ENCODE measurements at regions not wholly inside any gene's neighbourhood (a gene's known extent, or its start where the extent isn't known, plus 50 kb on each side); places are given as distances from the start of the nearest gene placed in this dataset.
"Not testable (repeated sequence)": the region's sequence is repeated elsewhere in the genome, so short reads cannot be mapped to it uniquely, and the experiment has no call there.

DNA sequence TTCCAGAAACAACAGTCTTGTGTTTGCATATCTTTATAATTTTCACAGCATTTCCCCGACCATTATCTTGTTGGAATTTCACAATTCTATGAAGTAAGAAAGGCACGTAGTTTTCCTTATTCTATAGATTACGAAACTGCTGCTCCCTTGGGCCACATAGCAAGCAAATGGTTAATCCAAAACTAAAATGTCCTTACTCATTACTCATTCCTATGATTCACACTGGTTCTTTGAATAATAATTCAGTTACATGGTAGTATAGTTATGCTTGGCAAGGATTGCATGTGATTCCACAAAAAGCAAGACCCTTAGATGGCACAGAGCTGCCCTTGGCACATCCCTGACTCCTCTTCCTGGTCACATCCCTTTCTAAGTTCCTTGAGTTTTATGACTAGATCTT is 51.2 kb downstream of the OR13H1 start:
- no peak for DNase-seq

DNA sequence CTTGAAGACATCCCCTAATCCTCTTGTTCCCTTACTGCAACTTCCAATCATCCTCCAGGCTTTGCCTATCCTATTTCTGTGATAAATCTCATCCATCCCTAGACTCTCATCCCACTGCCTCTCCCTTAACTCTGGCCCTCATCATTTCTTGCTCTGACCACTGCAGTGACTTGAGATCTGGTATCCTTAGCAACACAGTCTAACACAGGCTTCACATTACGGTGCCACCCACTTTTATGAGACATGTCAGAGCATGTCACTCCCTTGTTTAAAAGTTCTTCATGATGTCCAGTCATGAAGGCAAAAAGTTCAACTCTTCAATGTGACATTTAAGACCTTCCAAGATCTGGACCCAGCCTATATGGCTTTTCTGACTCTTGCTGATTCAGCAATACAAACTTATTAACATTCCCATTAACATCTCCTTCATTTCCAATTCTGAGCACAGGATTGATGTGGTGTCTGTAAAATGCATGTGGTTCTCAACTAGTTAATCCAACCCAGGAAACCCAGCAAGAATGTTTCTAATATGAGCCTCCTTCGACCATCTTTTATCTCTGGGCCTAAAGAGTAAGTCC is 64.0 kb downstream of the OR13H1 start:
- DNase-seq, result no peak

GRCh38 chrX:131609480-131609879 is 65.6 kb downstream of the OR13H1 start:
- no peak for DNase-seq

DNA sequence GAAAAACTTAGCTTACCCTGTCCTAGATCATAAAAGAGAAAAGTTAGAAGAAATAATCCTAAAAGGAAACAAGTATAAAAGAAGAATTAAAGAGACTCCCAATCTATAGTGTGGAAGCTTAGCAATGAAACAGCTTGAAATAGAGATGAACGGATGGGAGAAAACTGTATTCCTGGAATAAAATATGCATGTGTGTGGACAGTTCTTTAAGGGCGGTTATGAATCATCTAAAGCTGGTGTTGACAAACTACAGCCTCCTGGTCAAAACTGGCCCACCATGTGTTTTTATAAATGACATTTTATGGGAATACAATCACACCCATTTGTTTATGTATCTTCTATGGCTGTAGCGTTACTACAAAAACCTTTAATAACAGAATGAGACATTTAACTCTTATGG is 69.4 kb downstream of the OR13H1 start:
- DNase-seq, result no peak

- DNase-seq, result no peak
These were observed 70.4 kb downstream of the OR13H1 start for GRCh38 chrX:131614241-131614640.

GRCh38 chrX:131617182-131617581 is 73.3 kb downstream of the OR13H1 start:
- no peak for DNase-seq

GRCh38 chrX:131621650-131622049 is 77.8 kb downstream of the OR13H1 start:
- DNase-seq, result no peak

GRCh38 chrX:131626681-131627296 is 82.9 kb downstream of the OR13H1 start:
- no peak for DNase-seq

DNA sequence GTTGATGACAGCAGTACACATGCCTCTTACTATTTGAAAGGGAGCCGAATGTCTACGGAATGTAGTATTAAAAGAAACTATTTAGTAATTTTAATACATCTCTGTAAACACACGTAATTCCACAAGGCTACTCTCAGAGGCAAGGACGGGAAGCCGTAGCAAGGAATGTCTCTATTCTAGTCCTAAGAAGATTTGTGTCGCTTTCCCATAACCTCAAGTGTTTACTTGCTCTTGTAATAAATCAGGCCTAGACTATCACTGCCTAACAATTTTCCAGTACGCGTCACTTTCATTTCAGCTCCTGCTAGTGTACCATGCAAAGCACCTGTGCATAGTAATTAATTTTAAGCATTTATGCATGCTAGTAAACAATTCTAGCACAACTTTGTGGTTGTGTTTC is 86.7 kb downstream of the OR13H1 start:
- DNase-seq, result no peak

- peak; percentile 25 to 36 for DNase-seq
These were observed 89.5 kb downstream of the OR13H1 start for GRCh38 chrX:131633285-131633917.

DNA sequence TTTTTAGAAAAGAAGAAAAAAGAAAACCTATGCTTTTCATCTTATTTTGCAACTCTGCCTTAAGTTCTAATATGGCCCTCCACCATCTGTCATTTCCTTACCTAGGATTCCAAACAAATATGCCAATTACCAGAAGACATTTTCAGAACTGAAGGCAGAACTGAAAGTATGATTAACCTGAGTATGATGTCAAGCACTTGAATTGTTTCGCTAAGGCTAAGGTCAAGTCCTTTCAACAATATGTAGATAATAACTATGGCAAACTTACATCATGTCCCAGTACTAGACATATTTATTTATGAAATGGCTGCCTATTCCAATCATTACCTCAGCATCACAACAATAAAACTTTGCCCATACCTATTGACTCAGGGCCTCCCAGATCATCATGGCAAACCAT is 91.0 kb downstream of the OR13H1 start:
- no peak for DNase-seq

GRCh38 chrX:131646106-131646505 is 102.2 kb downstream of the OR13H1 start:
- DNase-seq, result no peak

DNA sequence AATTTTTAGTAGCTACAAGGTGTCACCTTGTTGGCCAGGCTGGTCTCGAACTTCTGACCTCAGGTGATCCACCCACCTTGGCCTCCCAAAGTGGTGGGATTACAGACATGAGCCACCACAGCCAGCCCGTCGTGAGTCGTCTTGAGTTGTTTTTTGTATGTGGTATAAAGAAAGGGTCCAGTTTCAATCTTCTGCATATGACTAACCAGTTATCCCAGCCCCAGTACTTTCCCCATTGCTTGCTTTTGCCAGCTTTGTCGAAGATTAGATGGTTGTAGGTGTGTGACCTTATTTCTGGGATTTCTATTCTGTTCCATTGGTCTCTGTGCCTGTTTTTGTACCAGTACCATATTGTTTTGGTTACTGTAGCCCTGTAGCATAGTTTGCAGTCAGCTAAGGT is 105.9 kb downstream of the OR13H1 start:
- DNase-seq, result peak; percentile 2 to 14

DNA sequence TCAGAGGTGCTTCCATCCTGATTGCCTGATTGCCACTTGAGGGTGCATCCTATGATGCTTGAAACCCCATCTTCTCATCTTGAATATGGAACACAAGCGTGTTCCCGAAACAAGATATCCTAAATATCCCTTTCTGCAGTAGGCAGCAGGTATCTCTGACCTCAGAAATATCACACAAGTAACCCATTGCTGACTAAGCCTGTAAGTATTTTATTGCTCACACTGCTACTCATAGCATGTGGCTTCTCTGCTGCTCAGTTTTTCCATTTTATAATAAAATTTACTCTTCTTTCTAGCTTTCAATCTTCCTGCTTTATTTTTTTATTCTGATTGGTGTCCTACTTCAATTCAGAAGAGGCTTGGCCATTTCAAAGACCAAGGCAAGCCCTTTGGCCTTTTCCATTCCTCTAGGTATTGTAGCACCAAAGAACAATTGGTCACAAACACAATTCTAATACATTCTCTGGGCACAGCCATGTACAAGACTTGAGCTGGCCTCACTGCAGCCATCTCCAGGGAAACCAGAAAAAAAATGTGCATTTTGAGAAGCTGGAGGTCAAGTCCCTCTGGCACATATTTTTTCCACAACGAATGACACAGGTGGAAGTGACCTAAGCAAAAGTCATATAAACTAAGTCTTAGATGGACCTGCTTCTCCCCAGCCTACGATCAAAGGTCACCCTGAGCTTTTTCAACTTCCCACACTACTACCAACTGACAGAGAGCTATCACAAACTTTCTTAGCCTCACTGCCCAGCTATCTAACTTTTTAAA is 107.0 kb downstream of the OR13H1 start:
- no peak for DNase-seq

DNA sequence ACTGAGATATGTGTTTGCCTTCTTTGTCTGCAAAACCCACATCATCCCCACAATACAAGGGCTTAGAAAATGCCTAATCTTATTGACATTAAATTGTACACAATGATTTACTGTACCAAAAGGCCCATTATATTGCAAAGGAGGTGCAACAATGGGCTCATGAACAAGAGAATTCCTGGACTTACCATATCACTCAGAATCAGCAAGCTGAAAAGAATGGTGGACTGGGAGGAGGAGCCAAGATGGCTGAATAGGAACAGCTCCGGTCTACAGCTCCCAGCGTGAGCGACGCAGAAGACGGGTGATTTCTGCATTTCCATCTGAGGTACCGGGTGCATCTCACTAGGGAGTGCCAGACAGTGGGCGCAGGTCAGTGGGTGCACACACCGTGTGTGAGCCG is 119.9 kb downstream of the OR13H1 start:
- DNase-seq, result not testable (repeated sequence)

DNA sequence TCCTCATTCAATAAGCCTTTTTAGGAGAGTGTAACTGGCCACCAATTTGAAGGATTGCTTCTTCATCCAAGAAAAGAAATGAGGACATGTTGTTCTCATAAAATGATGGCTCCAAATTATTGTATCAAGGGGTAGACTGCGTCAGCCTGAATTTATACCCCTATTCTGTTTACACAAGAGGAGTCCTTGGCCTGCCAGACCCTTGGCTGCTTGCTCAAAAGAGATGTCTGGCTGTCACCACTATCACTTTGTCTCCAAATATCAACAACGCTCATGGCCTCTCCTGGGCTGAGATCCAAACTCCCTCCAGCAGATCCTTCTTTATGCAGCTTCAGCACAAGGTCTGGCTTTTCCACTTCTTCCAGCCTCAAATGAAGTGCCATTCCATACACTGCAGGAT is 127.9 kb downstream of the OR13H1 start:
- DNase-seq, result no peak

DNA sequence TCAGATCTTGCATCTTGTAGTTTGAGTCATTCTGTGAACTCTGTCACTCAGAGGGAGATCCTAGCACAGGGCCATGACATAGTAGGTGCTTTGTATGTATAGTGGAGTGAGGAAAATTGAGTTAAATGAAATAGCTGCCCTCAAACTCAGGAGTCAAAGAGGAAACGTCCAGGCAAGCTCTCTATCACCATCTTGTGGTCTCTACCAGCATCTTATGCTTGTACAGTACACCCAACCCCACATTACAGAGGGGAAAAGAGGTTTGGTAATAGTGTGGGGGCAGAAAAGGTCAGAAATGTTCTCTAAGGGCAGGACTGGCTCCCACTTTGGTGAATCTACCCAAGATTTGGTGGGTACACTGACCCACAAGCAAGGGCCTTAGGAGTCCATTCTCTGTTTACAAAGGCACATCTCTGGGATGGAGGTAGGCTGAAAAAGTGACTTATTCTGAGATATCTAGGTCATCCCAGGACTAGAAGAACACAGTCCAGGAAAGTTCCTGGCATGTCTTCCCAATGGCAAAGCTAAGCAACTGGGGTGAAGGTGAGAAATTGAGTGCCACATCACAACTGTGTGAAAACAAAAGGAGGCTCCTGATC is 131.8 kb downstream of the OR13H1 start:
- DNase-seq, result no peak

DNA sequence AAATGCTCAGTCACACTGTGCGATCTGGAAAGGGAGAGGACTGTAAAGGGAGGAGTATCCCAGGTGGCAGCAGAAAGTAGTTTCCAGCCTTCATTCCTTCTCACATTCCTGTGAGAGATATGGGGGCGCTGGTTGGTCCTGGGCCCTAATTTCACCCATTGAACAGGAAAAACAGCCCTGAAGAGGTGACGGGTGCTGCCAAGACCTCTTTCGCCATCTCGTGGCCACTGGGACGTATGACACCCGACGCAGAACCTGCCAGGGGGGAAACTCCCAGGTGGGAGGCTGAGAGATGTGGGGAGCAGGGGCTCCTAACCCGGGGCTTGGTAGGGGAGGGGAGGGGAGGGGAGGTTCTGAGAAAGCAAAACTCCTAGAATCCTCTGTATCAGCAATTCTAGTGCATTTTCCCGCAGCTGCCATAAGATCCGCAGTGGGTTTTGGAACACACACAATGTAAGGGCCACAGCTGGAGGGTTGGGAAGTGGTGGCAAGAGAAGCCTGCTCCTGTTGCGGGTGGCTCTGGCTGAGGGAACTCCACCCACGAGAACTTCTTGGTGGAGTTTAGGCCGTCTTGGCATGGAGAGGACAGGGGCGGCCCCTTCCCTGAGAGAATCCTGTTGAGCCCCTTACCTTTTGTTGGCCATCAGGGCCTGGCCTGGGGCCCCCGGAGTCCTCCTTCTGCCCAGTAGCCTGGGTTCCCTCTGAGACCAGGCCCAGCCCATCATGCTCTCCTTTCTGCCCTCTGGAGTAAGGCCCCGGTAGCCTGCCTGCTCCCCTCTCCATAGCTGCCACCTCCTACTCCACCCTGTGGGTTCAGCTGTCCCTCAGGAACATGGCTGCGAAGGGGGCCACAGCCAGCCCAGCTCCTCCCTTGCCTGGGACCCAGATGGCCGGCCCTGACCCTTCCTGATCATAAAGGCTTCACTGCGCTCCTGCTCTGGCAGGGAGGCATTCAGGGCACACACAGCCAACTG is 134.1 kb downstream of the OR13H1 start:
- DNase-seq, result peak; percentile 23 to 45

DNA sequence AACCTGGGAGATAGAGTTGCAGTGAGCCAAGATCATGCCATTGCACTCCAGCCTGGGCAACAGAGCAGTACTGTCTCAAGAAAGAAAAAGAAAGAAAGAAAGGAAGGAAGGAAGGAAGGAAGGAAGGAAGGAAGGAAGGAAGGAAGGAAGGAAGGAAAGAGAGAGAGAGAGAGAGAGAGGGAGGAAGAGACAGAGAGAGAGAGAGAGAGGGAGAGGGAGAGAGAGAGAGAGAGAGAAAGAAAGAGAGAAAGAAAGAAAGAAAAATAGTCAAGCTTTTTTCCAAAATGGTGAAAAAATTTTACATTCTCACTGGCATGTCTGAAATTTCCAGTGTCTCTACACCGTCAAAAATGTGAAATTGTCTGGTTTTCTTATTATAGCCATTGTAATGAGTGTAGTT is 138.9 kb downstream of the OR13H1 start:
- DNase-seq, result not testable (repeated sequence)

GRCh38 chrX:131693359-131693758 is 149.5 kb downstream of the OR13H1 start:
- DNase-seq, result no peak

- DNase-seq, result not testable (repeated sequence)
These were observed 153.1 kb downstream of the OR13H1 start for GRCh38 chrX:131696989-131697388.

GRCh38 chrX:131703646-131704045 is 159.8 kb downstream of the OR13H1 start:
- DNase-seq, result no peak
